ENCODE measurements at regions not wholly inside any gene's neighbourhood (a gene's known extent, or its start where the extent isn't known, plus 50 kb on each side); places are given as distances from the start of the nearest gene placed in this dataset.

DNA sequence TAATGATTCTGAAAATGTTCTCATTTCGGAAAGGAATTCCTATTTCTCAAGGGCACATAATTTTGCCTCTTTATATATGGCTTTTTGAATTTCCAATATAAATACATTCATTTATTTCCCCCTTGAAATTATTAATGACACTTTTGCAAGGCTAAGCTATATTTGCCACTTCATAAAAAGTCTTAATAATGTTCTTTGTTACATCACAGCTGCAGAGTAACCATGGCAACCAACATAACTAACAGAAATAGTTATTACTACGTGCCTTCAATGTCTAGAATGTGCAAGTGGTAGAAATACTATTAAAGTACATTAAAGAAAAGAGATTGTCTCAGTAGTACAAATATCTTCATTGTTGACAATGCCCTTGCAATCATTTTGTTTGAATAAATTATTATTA, 471.8 kb downstream of the C3orf38 start:
- TF ChIP-seq, protein P1, sequence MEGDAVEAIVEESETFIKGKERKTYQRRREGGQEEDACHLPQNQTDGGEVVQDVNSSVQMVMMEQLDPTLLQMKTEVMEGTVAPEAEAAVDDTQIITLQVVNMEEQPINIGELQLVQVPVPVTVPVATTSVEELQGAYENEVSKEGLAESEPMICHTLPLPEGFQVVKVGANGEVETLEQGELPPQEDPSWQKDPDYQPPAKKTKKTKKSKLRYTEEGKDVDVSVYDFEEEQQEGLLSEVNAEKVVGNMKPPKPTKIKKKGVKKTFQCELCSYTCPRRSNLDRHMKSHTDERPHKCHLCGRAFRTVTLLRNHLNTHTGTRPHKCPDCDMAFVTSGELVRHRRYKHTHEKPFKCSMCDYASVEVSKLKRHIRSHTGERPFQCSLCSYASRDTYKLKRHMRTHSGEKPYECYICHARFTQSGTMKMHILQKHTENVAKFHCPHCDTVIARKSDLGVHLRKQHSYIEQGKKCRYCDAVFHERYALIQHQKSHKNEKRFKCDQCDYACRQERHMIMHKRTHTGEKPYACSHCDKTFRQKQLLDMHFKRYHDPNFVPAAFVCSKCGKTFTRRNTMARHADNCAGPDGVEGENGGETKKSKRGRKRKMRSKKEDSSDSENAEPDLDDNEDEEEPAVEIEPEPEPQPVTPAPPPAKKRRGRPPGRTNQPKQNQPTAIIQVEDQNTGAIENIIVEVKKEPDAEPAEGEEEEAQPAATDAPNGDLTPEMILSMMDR (IDR thresholded peaks at IDR 0.05; ENCODE audit: insufficient read depth, low read depth, low read length, missing control alignments) = no peak
- DNase-seq (ENCODE audit: low read depth) = no peak
- no peak overlapping the region for H3K4me3 ChIP-seq (ENCODE audit: low read depth, low read length)

DNA sequence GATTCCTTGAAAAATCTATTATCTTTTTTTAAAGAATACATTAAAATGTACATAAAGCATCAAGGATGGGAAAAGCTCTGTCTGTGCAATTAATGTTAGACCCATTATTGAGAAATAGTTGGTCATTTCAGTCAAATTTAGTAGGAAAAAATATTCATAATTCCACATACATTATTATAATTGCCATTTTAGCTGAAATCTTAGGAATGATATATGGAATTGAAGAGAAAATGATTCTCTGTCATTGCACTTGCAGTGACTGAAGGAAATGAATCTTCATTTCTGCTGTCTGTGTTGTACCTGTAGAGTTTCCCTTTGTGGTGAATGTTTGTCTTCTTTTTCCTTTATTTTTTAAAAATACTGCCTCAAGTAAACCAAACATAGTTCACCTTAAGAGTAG, 473.9 kb downstream of the C3orf38 start:
- H3K4me3 ChIP-seq (ENCODE audit: low read depth, low read length) = no peak overlapping the region
- TF ChIP-seq, protein P1 (IDR thresholded peaks at IDR 0.05; ENCODE audit: insufficient read depth, low read depth, low read length, missing control alignments) = no peak
- no peak for DNase-seq (ENCODE audit: low read depth)

DNA sequence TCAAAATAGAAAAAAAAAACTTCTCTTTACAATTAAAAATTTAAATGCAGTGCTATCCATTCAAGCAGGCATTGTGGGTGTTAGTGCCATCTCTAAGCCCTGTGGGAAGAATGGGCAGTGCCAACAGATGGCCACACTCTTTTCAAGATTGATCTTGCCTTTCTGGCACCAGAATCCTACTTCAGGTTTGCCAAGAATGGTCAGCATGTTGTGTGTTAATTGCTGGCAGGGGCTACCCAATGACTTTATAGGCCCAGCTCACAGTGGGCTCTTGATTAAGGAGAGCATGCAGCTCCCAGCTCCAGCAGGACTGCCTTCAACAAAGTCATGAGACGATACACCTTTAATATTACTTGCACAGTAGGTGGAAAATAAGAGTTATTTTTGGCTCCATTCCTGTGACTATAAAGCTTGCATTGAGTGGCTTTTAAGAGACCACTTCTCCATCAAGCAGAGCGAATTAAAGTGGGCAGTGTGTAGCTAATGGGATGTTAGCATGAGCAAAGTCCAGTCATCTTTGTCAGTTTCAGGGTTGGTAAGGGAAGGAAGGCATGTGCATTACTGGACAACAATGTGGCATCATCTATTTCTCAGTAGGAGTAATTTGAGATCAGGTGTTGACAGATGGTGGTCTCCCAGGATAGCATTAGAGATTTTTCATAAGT, 476.8 kb downstream of the C3orf38 start:
- TF ChIP-seq, protein P1 (IDR thresholded peaks at IDR 0.05; ENCODE audit: insufficient read depth, low read depth, low read length, missing control alignments) = no peak

DNA sequence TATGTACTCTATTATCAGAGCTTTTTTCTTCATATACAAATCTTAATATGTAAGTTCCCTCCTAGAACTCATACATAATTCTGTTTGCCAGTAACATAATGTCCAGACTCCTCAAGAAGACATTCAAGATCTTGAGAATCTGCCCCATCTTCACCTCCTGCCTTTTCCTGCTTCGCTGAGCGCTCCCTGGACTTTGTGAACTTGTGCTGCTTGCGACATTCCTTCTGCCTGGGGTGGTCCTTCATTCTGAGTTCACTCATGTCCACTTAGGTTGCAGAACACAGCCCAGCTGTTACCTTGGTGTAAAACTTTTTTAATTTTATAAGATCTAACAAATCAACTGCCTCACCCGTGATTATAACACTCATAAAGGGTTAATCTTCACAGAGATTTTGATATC, 478.5 kb upstream of the EPHA3 start:
- H3K4me3 ChIP-seq (ENCODE audit: low read depth, low read length) = no peak overlapping the region
- DNase-seq (ENCODE audit: low read depth) = no peak
- TF ChIP-seq, protein P1 (IDR thresholded peaks at IDR 0.05; ENCODE audit: insufficient read depth, low read depth, low read length, missing control alignments) = no peak

More for the DNA sequence above, 476.8 kb downstream of the C3orf38 start:
- DNase-seq (ENCODE audit: low read depth) = no peak
- no peak overlapping the region for H3K4me3 ChIP-seq (ENCODE audit: low read depth, low read length)

DNA sequence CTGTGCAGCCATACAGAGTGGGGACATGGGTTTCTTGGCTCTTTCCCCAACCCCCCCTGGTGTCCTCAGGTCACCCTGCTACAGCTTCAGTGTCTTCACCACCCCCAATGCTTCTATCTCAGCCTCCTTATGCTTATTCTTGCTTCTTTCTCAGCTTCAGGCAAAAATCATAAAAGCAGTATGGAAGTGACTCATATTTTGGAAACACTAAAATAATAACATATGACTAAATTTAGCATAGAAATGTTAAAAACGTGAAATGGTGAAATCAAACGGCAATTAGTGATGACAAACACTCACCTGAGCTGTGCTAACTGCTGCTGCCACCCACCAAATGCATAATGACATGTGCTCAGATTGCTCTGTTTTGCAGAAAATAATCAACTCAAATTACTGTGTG, 475.2 kb upstream of the EPHA3 start:
- H3K4me3 ChIP-seq (ENCODE audit: low read depth, low read length) = no peak overlapping the region
- DNase-seq (ENCODE audit: low read depth) = no peak
- TF ChIP-seq, protein P1 (IDR thresholded peaks at IDR 0.05; ENCODE audit: insufficient read depth, low read depth, low read length, missing control alignments) = no peak

DNA sequence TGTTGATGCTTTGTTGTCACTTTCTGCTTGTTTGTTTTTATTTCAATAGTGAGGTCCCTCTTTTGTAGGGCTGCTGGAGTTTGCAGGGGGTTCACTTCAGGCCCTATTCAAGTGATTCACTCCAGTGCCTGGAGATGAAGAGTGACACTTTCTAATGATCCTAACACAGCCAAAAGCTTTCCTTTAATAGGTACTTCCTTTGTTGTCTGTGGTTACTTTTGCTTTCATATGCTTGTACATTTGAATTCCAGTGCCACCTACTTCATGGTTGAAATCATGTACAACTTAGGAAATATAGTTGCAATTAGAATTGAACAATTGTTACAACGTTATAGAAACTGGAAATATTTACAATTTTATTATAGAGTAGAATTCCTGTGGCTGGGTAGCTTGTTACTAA, 466.8 kb upstream of the EPHA3 start:
- TF ChIP-seq, protein P1 (IDR thresholded peaks at IDR 0.05; ENCODE audit: insufficient read depth, low read depth, low read length, missing control alignments) = no peak
- DNase-seq (ENCODE audit: low read depth) = no peak
- no peak overlapping the region for H3K4me3 ChIP-seq (ENCODE audit: low read depth, low read length)

DNA sequence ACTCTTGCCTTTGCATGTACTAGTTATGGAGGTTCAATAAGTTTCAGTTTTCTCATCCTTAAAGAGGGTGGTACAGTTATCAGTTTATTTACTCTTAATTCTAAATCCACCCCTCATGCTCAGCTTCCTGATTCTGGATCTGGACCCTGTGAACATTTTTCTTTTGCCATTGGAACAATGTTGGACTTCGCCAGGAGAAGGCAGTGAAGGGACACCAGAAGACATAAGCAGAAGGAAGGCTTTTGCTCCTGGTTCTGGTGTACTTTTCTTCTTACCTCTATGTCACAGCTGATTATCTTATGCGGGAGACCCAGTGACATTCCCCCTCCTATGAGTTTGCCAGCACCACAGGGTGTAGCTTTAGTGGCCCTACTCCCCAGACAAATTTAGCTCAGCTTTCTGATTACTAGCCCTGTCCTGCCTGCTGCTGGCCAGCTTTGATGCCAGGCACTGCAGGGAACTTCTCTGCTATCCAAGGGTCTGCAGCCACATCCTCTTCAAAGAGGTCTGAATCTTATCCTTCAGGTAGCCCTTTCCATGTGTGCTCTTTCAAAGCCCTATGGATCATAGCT, 466.3 kb upstream of the EPHA3 start:
- TF ChIP-seq, protein P1 (IDR thresholded peaks at IDR 0.05; ENCODE audit: insufficient read depth, low read depth, low read length, missing control alignments) = no peak
- no peak for DNase-seq (ENCODE audit: low read depth)
- H3K4me3 ChIP-seq (ENCODE audit: low read depth, low read length) = no peak overlapping the region
